GM18508 (cell line): ENCODE measurements at regions not wholly inside any gene's neighbourhood (a gene's known extent, or its start where the extent isn't known, plus 50 kb on each side); places are given as distances from the start of the nearest gene placed in this dataset.
A peak's percentile ranks its signal among the peaks of the same experiment; 100 is the strongest.
"Not testable (repeated sequence)": the region's sequence is repeated elsewhere in the genome, so short reads cannot be mapped to it uniquely, and the experiment has no call there.

Experiments used
- ATAC-seq: cut with Tn5 transposase; IDR thresholded peaks from one replicate; pipeline ENCODE4 v1.9.1; 2021; ENCODE audit warnings: moderate number of reproducible peaks; ENCODE audit not compliant: insufficient read depth, unreplicated experiment

- ATAC-seq, result not testable (repeated sequence)
These were observed 170.1 kb downstream of the MEX3B start for GRCh38 chr15:81875717-81876116.

GRCh38 chr15:81870746-81871106, 175.1 kb downstream of the MEX3B start:
- ATAC-seq, result not testable (repeated sequence)

- ATAC-seq, result not testable (repeated sequence)
These were observed 175.6 kb downstream of the MEX3B start for GRCh38 chr15:81870062-81870745.

- ATAC-seq, result no peak
These were observed 176.5 kb downstream of the MEX3B start for GRCh38 chr15:81869161-81869954.

- ATAC-seq, result peak; percentile 88
These were observed 179.8 kb downstream of the MEX3B start for GRCh38 chr15:81865850-81866537.

GRCh38 chr15:81863162-81863561, 182.7 kb downstream of the MEX3B start:
- ATAC-seq, result no peak

GRCh38 chr15:81859737-81860516, 185.9 kb downstream of the MEX3B start:
- ATAC-seq, result no peak

- ATAC-seq, result no peak
These were observed 187.2 kb downstream of the MEX3B start for GRCh38 chr15:81858586-81858985.

- no peak for ATAC-seq
These were observed 187.7 kb downstream of the MEX3B start for GRCh38 chr15:81858136-81858535.

GRCh38 chr15:81856634-81857026, 189.2 kb downstream of the MEX3B start:
- ATAC-seq, result no peak

GRCh38 chr15:81856001-81856633, 189.7 kb downstream of the MEX3B start:
- ATAC-seq, result no peak

GRCh38 chr15:81853150-81853748, 192.6 kb downstream of the MEX3B start:
- ATAC-seq, result no peak

- ATAC-seq, result no peak
These were observed 193.2 kb downstream of the MEX3B start for GRCh38 chr15:81852411-81853149.

- no peak for ATAC-seq
These were observed 194.1 kb downstream of the MEX3B start for GRCh38 chr15:81851757-81852156.

- ATAC-seq, result no peak
These were observed 194.5 kb downstream of the MEX3B start for GRCh38 chr15:81851325-81851724.

GRCh38 chr15:81849289-81849688, 196.5 kb downstream of the MEX3B start:
- no peak for ATAC-seq

- ATAC-seq, result no peak
These were observed 197.1 kb downstream of the MEX3B start for GRCh38 chr15:81848701-81849100.

- ATAC-seq, result no peak
These were observed 201.9 kb downstream of the MEX3B start for GRCh38 chr15:81843757-81844407.
